CD4-positive, alpha-beta memory T cell (primary cell): ENCODE measurements at regions not wholly inside any gene's neighbourhood (a gene's known extent, or its start where the extent isn't known, plus 50 kb on each side); places are given as distances from the start of the nearest gene placed in this dataset.

ENCODE experiments used
- CTCF ChIA-PET: fragments of 350-600 bp; sonication (Branson Sonifier 250); formaldehyde crosslinking; loops from one replicate; lab custom pipeline; 2021; ENCODE audit warnings: inconsistent platforms; ENCODE audit not compliant: partially characterized antibody; lab: Charles Lee
- POLR2A ChIA-PET: fragments of 350-600 bp; sonication (Branson Sonifier 250); formaldehyde crosslinking; loops from one replicate; lab custom pipeline; 2021; ENCODE audit not compliant: partially characterized antibody; lab: Charles Lee
- DNase-seq, 5 donors: peaks; one replicate each; pipeline versions ENCODE4 v3.0.0 to v3.0.0-alpha.2; 2020 to 2022; ENCODE audit warnings: mixed read lengths in 1 of 5
- H3K27ac ChIP-seq: one replicate; pipeline ENCODE4 v1.7.0; 2013; ENCODE audit warnings: low read depth, low read length
- H3K27me3 ChIP-seq: 2 replicates; pipeline ENCODE4 v1.7.0; 2013; ENCODE audit warnings: mild to moderate bottlenecking, low read length, moderate library complexity; ENCODE audit not compliant: insufficient read depth
- H3K36me3 ChIP-seq: 2 replicates; pipeline ENCODE4 v1.7.0; 2013; ENCODE audit warnings: mild to moderate bottlenecking, low read length, moderate library complexity; ENCODE audit not compliant: insufficient read depth
- H3K4me1 ChIP-seq: 2 replicates; pipeline ENCODE4 v1.7.0; 2013; ENCODE audit warnings: mild to moderate bottlenecking, low read length, moderate library complexity; ENCODE audit not compliant: insufficient read depth
- H3K4me3 ChIP-seq, 2 donors: one replicate each; pipeline ENCODE4 v1.7.0; 2013; ENCODE audit warnings: low read length in 2 of 2, mild to moderate bottlenecking in 1 of 2
- H3K9me3 ChIP-seq, 2 donors: one replicate each; pipeline ENCODE4 v1.7.0; 2013; ENCODE audit warnings: low read length in 2 of 2, control low read depth in 1 of 2; ENCODE audit not compliant: control insufficient read depth in 1 of 2
- H3K27ac Mint-ChIP-seq, 7 donors: one replicate each; pipeline ENCODE4 v1.8.0; 2020 to 2021; ENCODE audit warnings: mixed read lengths in 7 of 7, mild to moderate bottlenecking in 6 of 7, inconsistent platforms in 3 of 7, moderate library complexity in 3 of 7
- H3K27me3 Mint-ChIP-seq, 2 donors: one replicate each; pipeline ENCODE4 v1.8.0; 2020 to 2021; ENCODE audit warnings: mixed read lengths in 2 of 2
- H3K36me3 Mint-ChIP-seq, 2 donors: one replicate each; pipeline ENCODE4 v1.8.0; 2020 to 2021; ENCODE audit warnings: mixed read lengths in 2 of 2, inconsistent platforms in 1 of 2, mild to moderate bottlenecking in 1 of 2
- H3K4me1 Mint-ChIP-seq, 4 donors: one replicate each; pipeline ENCODE4 v1.8.0; 2020 to 2021; ENCODE audit warnings: mixed read lengths in 4 of 4, mild to moderate bottlenecking in 1 of 4
- H3K4me3 Mint-ChIP-seq, 8 donors: one replicate each; pipeline ENCODE4 v1.8.0; 2020 to 2021; ENCODE audit warnings: mixed read lengths in 8 of 8, mild to moderate bottlenecking in 7 of 8, moderate library complexity in 6 of 8, inconsistent platforms in 3 of 8
- H3K9me3 Mint-ChIP-seq, 8 donors: one replicate each; pipeline ENCODE4 v1.8.0; 2020 to 2021; ENCODE audit warnings: mixed read lengths in 8 of 8, mild to moderate bottlenecking in 5 of 8, inconsistent platforms in 3 of 8, moderate library complexity in 1 of 8
- intact Hi-C: fragments of 100-400 bp; cut with micrococcal nuclease; formaldehyde crosslinking; loops from one replicate; pipeline ENCODE4 v1.15.1; 2023

DNA sequence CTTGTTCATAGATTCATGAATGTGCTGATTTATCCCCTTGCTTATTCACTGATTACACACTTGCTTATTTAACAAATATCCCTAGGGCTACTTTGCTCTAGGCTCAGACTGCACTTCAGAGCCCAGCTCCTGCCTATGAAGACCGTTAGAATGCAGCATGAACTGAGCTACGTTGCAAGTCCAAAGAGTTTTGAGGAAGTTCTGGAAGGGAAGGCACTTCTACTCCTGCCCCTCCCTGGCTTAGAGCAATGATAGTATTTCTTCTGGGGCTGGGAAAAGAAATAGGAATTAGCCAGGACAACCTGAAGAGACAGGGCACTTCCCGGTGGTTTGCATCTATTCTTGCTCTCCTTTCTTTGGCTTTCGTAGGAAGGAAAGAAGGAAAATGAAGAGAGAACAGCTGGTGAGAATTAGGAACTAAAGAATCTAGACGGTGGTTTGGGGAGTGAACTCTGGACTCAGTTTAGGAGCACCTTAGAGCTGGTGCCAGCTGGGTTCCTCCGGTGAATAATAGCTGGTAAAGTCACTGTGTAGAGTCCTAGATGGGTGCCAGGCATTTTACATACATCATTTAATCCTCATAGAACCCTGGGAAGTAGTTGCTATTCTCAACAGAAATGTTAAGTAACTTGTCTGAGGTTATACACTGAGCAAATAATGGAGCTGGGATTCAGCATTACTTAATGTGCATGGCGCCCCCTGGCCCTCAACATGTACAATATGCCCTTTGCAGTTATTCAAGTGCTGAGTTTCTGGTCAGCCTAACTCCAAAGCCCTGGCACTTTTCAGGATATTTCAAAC lies 65.9 kb downstream of the NDUFS5 start:
- POLR2A ChIA-PET, result interaction anchor here (0.7 to 1.5 kb wide), 8 partner anchors 14 to 257 kb away, joined by 3 to 5 read pairs (median 3); partner anchors contain the start of gene RRAGC
- no peaks in the 10 kb centered on the region for H3K9me3 ChIP-seq
- Mint-ChIP-seq H3K36me3 (no peaks in the 10 kb centered on the region), H3K27ac (peak overlapping the region in 3 of 7 donors; percentile 4 to 41 (median 31)), H3K27me3 (peaks cover 0 to 3% of the 10 kb centered on the region in 2 donors), H3K4me3 (no peak overlapping the region), H3K4me1 (peaks cover 9 to 20% (median 14%) of the 10 kb centered on the region in 4 donors), H3K9me3 (no peaks in the 10 kb centered on the region)
- CTCF ChIA-PET, result interaction anchor here (0.6 to 4.1 kb wide), 31 partner anchors 9 to 632 kb away, joined by 3 to 16 read pairs (median 4); partner anchors contain the start of genes AKIRIN1, GJA9, MYCBP and RRAGC
- peak; percentile 48 to 66 (median 58) for DNase-seq
- no peak overlapping the region for H3K27ac ChIP-seq
- H3K4me1 ChIP-seq, result peaks cover 22% of the 10 kb centered on the region
- no peaks in the 10 kb centered on the region for H3K27me3 ChIP-seq
- no peak overlapping the region for H3K4me3 ChIP-seq
- H3K36me3 ChIP-seq, result no peaks in the 10 kb centered on the region
- intact Hi-C loops, result loop anchor here (1.0 to 5.0 kb wide), 5 partner anchors 100 to 257 kb away; partner anchors contain the start of genes AKIRIN1, MYCBP and RRAGC

DNA sequence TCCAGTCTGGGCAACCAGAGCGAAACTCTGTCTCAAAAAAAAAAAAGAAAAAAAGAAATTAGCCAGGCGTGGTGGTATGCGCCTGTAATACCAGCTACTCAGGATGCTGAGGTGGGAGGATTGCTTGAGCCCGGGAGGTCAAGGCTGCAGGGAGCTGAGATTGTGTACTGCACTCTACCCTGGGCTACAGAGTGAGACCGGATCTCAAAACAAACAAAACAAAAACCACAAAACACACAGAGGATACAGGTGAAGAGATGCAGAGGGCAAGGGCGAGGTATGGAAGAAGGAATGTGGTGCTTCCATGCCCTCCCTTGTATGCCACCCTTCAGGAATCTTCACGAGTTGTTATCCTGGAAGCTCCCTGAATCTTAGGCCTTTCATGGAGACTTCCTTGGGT lies 68.5 kb downstream of the NDUFS5 start:
- no peaks in the 10 kb centered on the region for H3K9me3 ChIP-seq
- ChIA-PET CTCF (interaction anchor here (0.8 to 1.7 kb wide), 4 partner anchors 171 to 444 kb away, joined by 3 to 6 read pairs (median 4); no protein-coding TSS in a partner anchor), POLR2A (no interaction called here)
- intact Hi-C loops, result loop anchor here (5.0 kb wide), 1 partner anchor 102 kb away; the partner anchor contains the start of gene AKIRIN1
- no peaks in the 10 kb centered on the region for H3K27me3 ChIP-seq
- peaks cover 28% of the 10 kb centered on the region for H3K4me1 ChIP-seq
- no peak overlapping the region for H3K4me3 ChIP-seq
- no peaks in the 10 kb centered on the region for H3K36me3 ChIP-seq
- no peaks in the 10 kb centered on the region for H3K9me3 Mint-ChIP-seq
- no peak overlapping the region for H3K27ac ChIP-seq
- H3K27me3 Mint-ChIP-seq, result peaks cover 0 to 3% of the 10 kb centered on the region in 2 donors
- peaks cover 14 to 27% (median 20%) of the 10 kb centered on the region in 4 donors for H3K4me1 Mint-ChIP-seq
- H3K4me3 Mint-ChIP-seq, result no peak overlapping the region
- no peaks in the 10 kb centered on the region for H3K36me3 Mint-ChIP-seq
- DNase-seq, result no peak
- no peak overlapping the region for H3K27ac Mint-ChIP-seq

GRCh38 chr1:39098546-39099250 lies 72.5 kb downstream of the NDUFS5 start:
- CTCF ChIA-PET, result interaction anchor here (0.6 to 5.7 kb wide), 55 partner anchors 9 to 701 kb away, joined by 3 to 94 read pairs (median 4); partner anchors contain the start of gene NDUFS5
- DNase-seq, result peak; percentile 69 to 83 (median 77)
- Histone ChIP-seq H3K27ac (no peak overlapping the region), H3K9me3 (no peaks in the 10 kb centered on the region), H3K4me1 (peaks cover 14% of the 10 kb centered on the region), H3K36me3 (no peaks in the 10 kb centered on the region), H3K27me3 (no peaks in the 10 kb centered on the region), H3K4me3 (no peak overlapping the region)
- H3K4me1 Mint-ChIP-seq, result peaks cover 11 to 29% (median 15%) of the 10 kb centered on the region in 4 donors
- no peaks in the 10 kb centered on the region for H3K9me3 Mint-ChIP-seq
- POLR2A ChIA-PET, result interaction anchor here (0.7 to 2.1 kb wide), 3 partner anchors 115 to 440 kb away, joined by 3 to 5 read pairs (median 3); no protein-coding TSS in a partner anchor
- no peaks in the 10 kb centered on the region for H3K36me3 Mint-ChIP-seq
- H3K4me3 Mint-ChIP-seq, result peak overlapping the region in 2 of 8 donors; percentile 2 to 20
- no peaks in the 10 kb centered on the region for H3K27me3 Mint-ChIP-seq
- intact Hi-C loops, result loop anchor here (1.0 to 2.0 kb wide), 5 partner anchors 94 to 560 kb away; no protein-coding TSS in a partner anchor
- H3K27ac Mint-ChIP-seq, result peak overlapping the region in 6 of 7 donors; percentile 3 to 90 (median 74)

DNA sequence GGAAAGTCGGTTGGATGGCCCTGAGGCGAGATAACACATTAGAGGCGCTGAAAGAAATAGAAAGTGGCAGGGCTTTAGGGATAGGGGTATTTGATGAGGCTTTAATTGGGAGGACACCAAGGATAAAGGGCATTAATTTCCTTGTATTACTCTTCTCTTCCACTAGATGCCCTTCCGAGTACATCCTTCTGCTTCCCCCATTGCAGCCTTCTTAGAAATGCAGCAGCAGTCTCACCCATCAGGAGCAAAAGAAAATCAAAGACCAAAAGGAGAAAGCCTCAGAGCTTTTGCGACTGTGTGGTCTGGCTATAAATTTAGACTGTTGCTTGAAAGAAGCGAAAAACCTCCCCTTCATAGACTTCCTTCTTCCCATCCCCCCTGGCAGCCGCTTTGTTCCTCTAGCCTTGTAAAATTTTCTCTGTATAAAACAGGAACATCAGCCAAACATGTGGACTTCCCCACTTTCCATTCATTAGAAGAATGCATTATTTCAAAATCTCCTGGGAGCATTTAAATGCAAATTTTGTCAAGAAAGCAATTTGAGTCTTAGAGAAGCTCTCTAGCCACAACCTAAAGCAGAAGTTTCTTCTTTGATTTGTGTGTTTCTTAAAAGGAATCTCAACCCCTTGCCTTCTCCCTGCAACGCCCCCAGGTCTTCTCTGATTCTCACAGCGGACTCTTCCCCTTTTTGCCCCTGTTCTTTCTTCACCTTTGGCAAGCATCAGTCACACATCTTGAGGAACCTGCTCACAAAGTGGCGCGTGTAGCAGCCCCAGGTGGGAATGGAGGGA lies 76.6 kb downstream of the NDUFS5 start:
- Mint-ChIP-seq H3K4me1 (peaks cover 20 to 44% (median 30%) of the 10 kb centered on the region in 4 donors), H3K27me3 (no peaks in the 10 kb centered on the region), H3K9me3 (no peaks in the 10 kb centered on the region), H3K4me3 (peak overlapping the region in 5 of 8 donors; percentile 4 to 57 (median 29)), H3K36me3 (no peaks in the 10 kb centered on the region), H3K27ac (peak overlapping the region in 1 of 7 donors; percentile 24)
- DNase-seq, result peak in 4 of 5 donors; percentile 39 to 50 (median 46)
- ChIA-PET POLR2A (no interaction called here), CTCF (interaction anchor here (0.7 to 4.2 kb wide), 12 partner anchors 8 to 439 kb away, joined by 3 to 40 read pairs (median 4); no protein-coding TSS in a partner anchor)
- no peaks in the 10 kb centered on the region for H3K36me3 ChIP-seq
- H3K27ac ChIP-seq, result no peak overlapping the region
- intact Hi-C loops, result loop anchor here (1.0 to 10.0 kb wide), 6 partner anchors 80 to 622 kb away; no protein-coding TSS in a partner anchor
- H3K9me3 ChIP-seq, result no peaks in the 10 kb centered on the region
- H3K4me1 ChIP-seq, result peaks cover 26% of the 10 kb centered on the region
- H3K4me3 ChIP-seq, result no peak overlapping the region
- H3K27me3 ChIP-seq, result no peaks in the 10 kb centered on the region

DNA sequence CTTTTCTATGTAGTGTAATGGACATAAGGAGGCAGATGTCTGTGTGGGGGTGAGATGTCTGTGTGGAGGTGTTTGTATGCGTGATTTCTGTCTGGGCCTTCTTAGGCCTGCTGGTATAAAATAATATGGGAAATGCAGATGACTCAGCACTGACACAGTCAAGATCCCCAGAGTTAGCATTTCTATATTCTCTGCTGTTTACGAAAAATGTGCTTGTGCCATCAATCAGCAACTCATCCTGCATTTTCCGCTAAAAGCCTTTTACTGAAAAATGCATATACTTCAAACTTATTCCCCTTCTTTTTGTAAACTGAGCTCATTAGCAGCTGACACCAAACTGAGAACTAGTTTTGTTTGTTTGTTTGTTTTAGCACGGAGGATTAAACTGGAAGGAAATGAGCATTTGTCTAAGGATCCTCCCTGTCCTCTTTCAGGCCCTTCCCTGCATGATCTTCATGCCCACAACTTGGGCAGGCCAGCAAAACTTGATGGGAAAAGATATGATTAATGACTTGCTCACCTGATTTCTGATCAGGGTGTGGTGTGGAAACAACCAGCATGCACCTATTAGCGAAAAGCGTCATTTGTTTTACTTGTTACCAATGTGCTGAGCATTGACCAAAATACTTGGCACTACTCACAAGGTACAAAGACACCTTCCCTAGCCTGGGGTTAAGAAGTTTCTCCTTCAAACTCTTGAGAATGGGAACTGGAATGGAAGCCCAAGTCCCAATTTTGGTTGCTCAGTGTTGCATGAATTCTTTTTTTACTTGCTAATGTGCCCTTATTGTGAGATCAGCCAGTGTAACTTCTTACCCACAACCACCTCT lies 77.4 kb downstream of the NDUFS5 start:
- Histone ChIP-seq H3K9me3 (no peaks in the 10 kb centered on the region), H3K36me3 (no peaks in the 10 kb centered on the region), H3K27me3 (no peaks in the 10 kb centered on the region), H3K27ac (no peak overlapping the region), H3K4me1 (peaks cover 22% of the 10 kb centered on the region), H3K4me3 (no peak overlapping the region)
- POLR2A ChIA-PET, result interaction anchor here (1.5 to 1.6 kb wide), 2 partner anchors 80 to 88 kb away, joined by 4 to 7 read pairs; no protein-coding TSS in a partner anchor
- peak overlapping the region; percentile 62 to 86 (median 80) for H3K4me3 Mint-ChIP-seq
- intact Hi-C loops, result loop anchor here (2.0 to 10.0 kb wide), 2 partner anchors 79 to 621 kb away; no protein-coding TSS in a partner anchor
- CTCF ChIA-PET, result interaction anchor here (0.9 to 4.2 kb wide), 10 partner anchors 8 to 438 kb away, joined by 3 to 40 read pairs (median 6); no protein-coding TSS in a partner anchor
- no peaks in the 10 kb centered on the region for H3K9me3 Mint-ChIP-seq
- DNase-seq, result no peak
- no peaks in the 10 kb centered on the region for H3K36me3 Mint-ChIP-seq
- H3K27me3 Mint-ChIP-seq, result no peaks in the 10 kb centered on the region
- peaks cover 18 to 37% (median 28%) of the 10 kb centered on the region in 4 donors for H3K4me1 Mint-ChIP-seq
- peak overlapping the region in 4 of 7 donors; percentile 9 to 63 (median 34) for H3K27ac Mint-ChIP-seq
